ENCODE measurements at regions not wholly inside any gene's neighbourhood (a gene's known extent, or its start where the extent isn't known, plus 50 kb on each side); places are given as distances from the start of the nearest gene placed in this dataset.
"Not testable (repeated sequence)": the region's sequence is repeated elsewhere in the genome, so short reads cannot be mapped to it uniquely, and the experiment has no call there.

- Histone ChIP-seq H3K9me2 (replicated peaks; ENCODE audit: insufficient read depth) (no peaks in the 10 kb centered on the region), H4K20me1 (ENCODE audit: insufficient read depth, poor library complexity, severe bottlenecking) (no peaks in the 10 kb centered on the region), H3K4me1 (ENCODE audit: insufficient read depth) (no peaks in the 10 kb centered on the region), H3K9me3 (ENCODE audit: low read depth) (no peaks in the 10 kb centered on the region), H3K36me3 (replicated peaks; ENCODE audit: insufficient read depth, low read depth) (no peaks in the 10 kb centered on the region), H3K4me3 (no peak overlapping the region), H3K4me2 (no peak overlapping the region), H3K27ac (no peak overlapping the region), H2AFZ (no peak overlapping the region), H3K27me3 (no peaks in the 10 kb centered on the region), H3K79me2 (no peaks in the 10 kb centered on the region)
- 87% methylated on average over 1 of the region's 1 CpG for WGBS (ENCODE audit: low lambda C conversion rate, missing lambda C conversion rate)
- no peak for DNase-seq (ENCODE audit: low spot score)
- TF ChIP-seq EZH2 (IDR thresholded peaks at IDR 0.05; ENCODE audit: borderline replicate concordance): no peak
- no peak for TF ChIP-seq EZH2phosphoT487 (IDR thresholded peaks at IDR 0.05; ENCODE audit: low read depth, severe bottlenecking, unreplicated experiment)
- TF ChIP-seq, protein P1, sequence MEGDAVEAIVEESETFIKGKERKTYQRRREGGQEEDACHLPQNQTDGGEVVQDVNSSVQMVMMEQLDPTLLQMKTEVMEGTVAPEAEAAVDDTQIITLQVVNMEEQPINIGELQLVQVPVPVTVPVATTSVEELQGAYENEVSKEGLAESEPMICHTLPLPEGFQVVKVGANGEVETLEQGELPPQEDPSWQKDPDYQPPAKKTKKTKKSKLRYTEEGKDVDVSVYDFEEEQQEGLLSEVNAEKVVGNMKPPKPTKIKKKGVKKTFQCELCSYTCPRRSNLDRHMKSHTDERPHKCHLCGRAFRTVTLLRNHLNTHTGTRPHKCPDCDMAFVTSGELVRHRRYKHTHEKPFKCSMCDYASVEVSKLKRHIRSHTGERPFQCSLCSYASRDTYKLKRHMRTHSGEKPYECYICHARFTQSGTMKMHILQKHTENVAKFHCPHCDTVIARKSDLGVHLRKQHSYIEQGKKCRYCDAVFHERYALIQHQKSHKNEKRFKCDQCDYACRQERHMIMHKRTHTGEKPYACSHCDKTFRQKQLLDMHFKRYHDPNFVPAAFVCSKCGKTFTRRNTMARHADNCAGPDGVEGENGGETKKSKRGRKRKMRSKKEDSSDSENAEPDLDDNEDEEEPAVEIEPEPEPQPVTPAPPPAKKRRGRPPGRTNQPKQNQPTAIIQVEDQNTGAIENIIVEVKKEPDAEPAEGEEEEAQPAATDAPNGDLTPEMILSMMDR (IDR thresholded peaks at IDR 0.05; ENCODE audit: poor library complexity): no peak
These were observed 278.4 kb upstream of the ATXN7L3B start for GRCh38 chr12:74259199-74259598.

GRCh38 chr12:74264692-74265091 is 272.9 kb upstream of the ATXN7L3B start:
- Histone ChIP-seq H4K20me1 (ENCODE audit: insufficient read depth, poor library complexity, severe bottlenecking) (no peaks in the 10 kb centered on the region), H3K36me3 (replicated peaks; ENCODE audit: insufficient read depth, low read depth) (no peaks in the 10 kb centered on the region), H3K4me3 (no peak overlapping the region), H2AFZ (no peak overlapping the region), H3K4me2 (no peak overlapping the region), H3K9me3 (ENCODE audit: low read depth) (no peaks in the 10 kb centered on the region), H3K27ac (no peak overlapping the region), H3K4me1 (ENCODE audit: insufficient read depth) (no peaks in the 10 kb centered on the region), H3K9me2 (replicated peaks; ENCODE audit: insufficient read depth) (no peaks in the 10 kb centered on the region), H3K27me3 (no peaks in the 10 kb centered on the region), H3K79me2 (no peaks in the 10 kb centered on the region)
- DNase-seq (ENCODE audit: low spot score): no peak
- no peak for TF ChIP-seq EZH2 (IDR thresholded peaks at IDR 0.05; ENCODE audit: borderline replicate concordance)
- TF ChIP-seq, protein P1 (IDR thresholded peaks at IDR 0.05; ENCODE audit: poor library complexity): no peak
- TF ChIP-seq EZH2phosphoT487 (IDR thresholded peaks at IDR 0.05; ENCODE audit: low read depth, severe bottlenecking, unreplicated experiment): no peak
- WGBS (ENCODE audit: low lambda C conversion rate, missing lambda C conversion rate): 99% methylated on average over 15 of the region's 15 CpGs

DNA sequence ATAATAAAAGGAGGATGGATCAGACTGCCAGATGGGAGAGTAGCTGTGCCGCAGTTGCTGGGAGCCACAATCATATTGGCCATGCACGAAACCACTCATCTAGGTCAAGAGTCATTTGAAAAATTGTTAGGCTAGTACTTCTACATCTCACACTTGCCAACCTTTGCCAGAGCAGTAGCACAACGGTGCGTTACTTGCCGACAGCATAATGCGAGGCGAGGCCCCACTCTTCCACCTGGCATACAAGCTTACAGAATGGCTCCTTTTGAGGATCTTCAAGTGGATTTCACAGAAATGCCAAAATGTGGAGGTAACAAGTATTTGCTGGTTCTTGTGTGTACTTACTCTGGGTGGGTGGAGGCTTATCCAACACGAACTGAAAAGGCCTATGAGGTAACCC is 268.3 kb upstream of the ATXN7L3B start:
- H4K20me1 ChIP-seq (ENCODE audit: insufficient read depth, poor library complexity, severe bottlenecking); H3K9me2 ChIP-seq (replicated peaks; ENCODE audit: insufficient read depth); H3K4me1 ChIP-seq (ENCODE audit: insufficient read depth); H3K36me3 ChIP-seq (replicated peaks; ENCODE audit: insufficient read depth, low read depth); H3K79me2 ChIP-seq; H2AFZ ChIP-seq; H3K27me3 ChIP-seq; H3K27ac ChIP-seq; H3K9me3 ChIP-seq (ENCODE audit: low read depth); DNase-seq (ENCODE audit: low spot score); H3K4me2 ChIP-seq; H3K4me3 ChIP-seq: not testable (repeated sequence)
- 94% methylated on average over 8 of the region's 8 CpGs for WGBS (ENCODE audit: low lambda C conversion rate, missing lambda C conversion rate)

GRCh38 chr12:74280156-74280655 is 257.4 kb upstream of the ATXN7L3B start:
- no peak overlapping the region for H3K4me2 ChIP-seq
- H3K27me3 ChIP-seq: no peaks in the 10 kb centered on the region
- no peak for DNase-seq (ENCODE audit: low spot score)
- H3K4me1 ChIP-seq (ENCODE audit: insufficient read depth): no peaks in the 10 kb centered on the region
- H3K27ac ChIP-seq: no peak overlapping the region
- no peaks in the 10 kb centered on the region for H3K9me2 ChIP-seq (replicated peaks; ENCODE audit: insufficient read depth)
- H2AFZ ChIP-seq: no peak overlapping the region
- TF ChIP-seq, protein P1 (IDR thresholded peaks at IDR 0.05; ENCODE audit: poor library complexity): no peak
- TF ChIP-seq EZH2phosphoT487 (IDR thresholded peaks at IDR 0.05; ENCODE audit: low read depth, severe bottlenecking, unreplicated experiment) (no peak), EZH2 (IDR thresholded peaks at IDR 0.05; ENCODE audit: borderline replicate concordance) (no peak)
- no peaks in the 10 kb centered on the region for H4K20me1 ChIP-seq (ENCODE audit: insufficient read depth, poor library complexity, severe bottlenecking)
- no peaks in the 10 kb centered on the region for H3K9me3 ChIP-seq (ENCODE audit: low read depth)
- WGBS (ENCODE audit: low lambda C conversion rate, missing lambda C conversion rate): 88% methylated on average over 5 of the region's 5 CpGs
- no peak overlapping the region for H3K4me3 ChIP-seq
- H3K79me2 ChIP-seq: no peaks in the 10 kb centered on the region
- H3K36me3 ChIP-seq (replicated peaks; ENCODE audit: insufficient read depth, low read depth): no peaks in the 10 kb centered on the region

DNA sequence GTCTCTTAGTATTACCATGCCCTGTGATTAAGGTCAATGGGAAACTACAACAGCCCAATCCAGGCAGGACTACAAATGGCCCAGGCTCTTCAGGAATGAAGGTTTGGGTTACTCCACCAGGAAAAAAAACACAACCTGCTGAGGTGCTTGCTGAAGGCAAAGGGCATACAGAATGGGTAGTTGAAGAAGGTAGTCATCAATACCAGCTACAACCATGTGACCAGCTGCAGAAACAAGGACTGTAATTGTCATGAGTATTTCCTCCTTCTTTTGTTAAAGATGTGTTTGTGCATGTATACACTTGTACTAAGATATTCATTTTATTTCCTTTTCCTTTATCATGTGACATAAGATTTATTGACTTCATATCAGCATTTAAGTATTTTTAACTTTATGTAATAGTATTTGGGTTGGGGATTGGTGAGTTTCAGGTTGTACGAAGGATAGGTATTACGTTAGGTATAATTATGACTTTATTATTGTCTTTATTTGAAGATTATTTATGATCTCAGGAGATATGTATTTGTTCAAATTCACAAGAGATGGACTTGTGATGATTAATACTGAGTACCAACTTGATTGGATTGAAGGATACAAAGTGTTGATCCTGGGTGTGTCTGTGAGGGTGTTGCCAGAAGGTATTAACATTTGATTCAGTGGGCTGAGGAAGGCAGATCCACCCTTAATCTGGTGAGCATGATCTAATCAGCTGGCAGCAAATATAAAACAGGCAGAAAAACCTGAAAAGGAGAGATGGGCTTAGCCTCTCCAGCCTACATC is 256.0 kb upstream of the ATXN7L3B start:
- not testable (repeated sequence) for H3K36me3 ChIP-seq (replicated peaks; ENCODE audit: insufficient read depth, low read depth); H3K9me3 ChIP-seq (ENCODE audit: low read depth)
- WGBS (ENCODE audit: low lambda C conversion rate, missing lambda C conversion rate): 93% methylated on average over 2 of the region's 2 CpGs

More for the DNA sequence above, 256.0 kb upstream of the ATXN7L3B start:
- not testable (repeated sequence) for H3K79me2 ChIP-seq; H3K4me2 ChIP-seq; H2AFZ ChIP-seq; H3K9me2 ChIP-seq (replicated peaks; ENCODE audit: insufficient read depth); H3K27ac ChIP-seq; H3K27me3 ChIP-seq; DNase-seq (ENCODE audit: low spot score); H4K20me1 ChIP-seq (ENCODE audit: insufficient read depth, poor library complexity, severe bottlenecking); H3K4me3 ChIP-seq; H3K4me1 ChIP-seq (ENCODE audit: insufficient read depth)

Measured in hepatocyte (in vitro differentiated cells).